ENCODE measurements at regions not wholly inside any gene's neighbourhood (a gene's known extent, or its start where the extent isn't known, plus 50 kb on each side); places are given as distances from the start of the nearest gene placed in this dataset.

DNA sequence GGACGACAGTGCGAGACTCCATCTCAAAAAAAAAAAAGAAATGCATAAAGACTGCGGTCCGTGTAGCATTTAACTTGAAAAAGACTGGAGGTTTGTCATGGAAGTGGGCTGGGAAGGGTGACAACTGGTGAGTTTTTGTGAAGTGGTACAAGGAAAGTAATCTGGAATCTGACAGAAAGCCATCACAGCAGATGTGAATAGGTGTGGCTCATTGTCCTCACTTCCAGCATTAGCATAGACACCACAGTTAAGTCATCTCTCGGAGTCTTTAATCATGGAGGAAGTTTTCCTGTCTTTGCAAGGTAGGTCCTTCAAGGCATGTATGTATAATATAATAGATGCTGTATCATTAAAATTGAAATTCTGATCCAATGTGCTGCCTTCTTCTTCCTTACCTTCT lies 453.2 kb downstream of the TFAP2A start:
- no peak for TF ChIP-seq GATA2 (IDR thresholded peaks at IDR 0.05; ENCODE audit: low read depth, low read length)
- no peak for TF ChIP-seq GATA3 (IDR thresholded peaks at IDR 0.05; ENCODE audit: low read depth, low read length)

Data from SH-SY5Y (cell line).